Nephron progenitor cell (in vitro differentiated cells): ENCODE measurements at regions not wholly inside any gene's neighbourhood (a gene's known extent, or its start where the extent isn't known, plus 50 kb on each side); places are given as distances from the start of the nearest gene placed in this dataset.

Experiments
- DNase-seq: peaks from one replicate; pipeline ENCODE4 v3.0.0; 2021
- H3K27ac Mint-ChIP-seq: 2 replicates; pipeline ENCODE4 v1.8.0; 2021; ENCODE audit warnings: mild to moderate bottlenecking, moderate library complexity, mixed read lengths
- H3K27me3 Mint-ChIP-seq: 2 replicates; pipeline ENCODE4 v1.8.0; 2021; ENCODE audit warnings: mild to moderate bottlenecking, low read depth, mixed read lengths; ENCODE audit not compliant: poor library complexity
- H3K36me3 Mint-ChIP-seq: 2 replicates; pipeline ENCODE4 v1.8.0; 2021; ENCODE audit warnings: low read depth, mixed read lengths
- H3K4me1 Mint-ChIP-seq: 2 replicates; pipeline ENCODE4 v1.8.0; 2021; ENCODE audit warnings: mixed read lengths
- H3K4me3 Mint-ChIP-seq: 2 replicates; pipeline ENCODE4 v1.8.0; 2021; ENCODE audit warnings: mild to moderate bottlenecking, moderate library complexity, mixed read lengths
- H3K9me3 Mint-ChIP-seq: 2 replicates; pipeline ENCODE4 v1.8.0; 2021; ENCODE audit warnings: mild to moderate bottlenecking, moderate library complexity, mixed read lengths
- TF ChIP-seq, protein P1 (sequence below): fragments of 200-600 bp; sonication (generic); IDR thresholded peaks from 2 replicates; pipeline ENCODE4 v1.5.0; 2021; ENCODE audit warnings: antibody characterized with exemption

DNA sequence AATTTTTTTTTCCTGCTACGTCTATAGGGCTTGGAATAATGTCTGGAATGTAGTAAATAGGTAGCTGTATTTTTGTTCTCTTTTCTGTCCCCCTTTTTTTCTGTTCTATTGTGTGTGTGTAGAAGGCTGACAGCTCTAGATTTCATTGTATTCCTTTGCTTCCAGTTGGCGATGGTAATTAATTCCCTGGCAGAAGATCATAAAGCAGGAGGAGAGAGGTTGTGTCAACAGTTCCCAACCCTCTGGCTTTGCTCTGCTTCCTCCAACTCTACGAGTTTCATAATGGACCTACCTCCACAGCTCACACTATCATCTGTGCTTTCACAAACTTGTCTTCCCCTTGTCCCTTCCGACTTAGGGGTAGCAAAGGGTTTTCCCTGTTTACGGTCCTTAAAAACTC lies 117.9 kb upstream of the CDH18 start:
- no peak for DNase-seq
- no peak overlapping the region for H3K4me3 Mint-ChIP-seq
- peaks cover 35% of the 10 kb centered on the region for H3K4me1 Mint-ChIP-seq
- TF ChIP-seq, protein P1, sequence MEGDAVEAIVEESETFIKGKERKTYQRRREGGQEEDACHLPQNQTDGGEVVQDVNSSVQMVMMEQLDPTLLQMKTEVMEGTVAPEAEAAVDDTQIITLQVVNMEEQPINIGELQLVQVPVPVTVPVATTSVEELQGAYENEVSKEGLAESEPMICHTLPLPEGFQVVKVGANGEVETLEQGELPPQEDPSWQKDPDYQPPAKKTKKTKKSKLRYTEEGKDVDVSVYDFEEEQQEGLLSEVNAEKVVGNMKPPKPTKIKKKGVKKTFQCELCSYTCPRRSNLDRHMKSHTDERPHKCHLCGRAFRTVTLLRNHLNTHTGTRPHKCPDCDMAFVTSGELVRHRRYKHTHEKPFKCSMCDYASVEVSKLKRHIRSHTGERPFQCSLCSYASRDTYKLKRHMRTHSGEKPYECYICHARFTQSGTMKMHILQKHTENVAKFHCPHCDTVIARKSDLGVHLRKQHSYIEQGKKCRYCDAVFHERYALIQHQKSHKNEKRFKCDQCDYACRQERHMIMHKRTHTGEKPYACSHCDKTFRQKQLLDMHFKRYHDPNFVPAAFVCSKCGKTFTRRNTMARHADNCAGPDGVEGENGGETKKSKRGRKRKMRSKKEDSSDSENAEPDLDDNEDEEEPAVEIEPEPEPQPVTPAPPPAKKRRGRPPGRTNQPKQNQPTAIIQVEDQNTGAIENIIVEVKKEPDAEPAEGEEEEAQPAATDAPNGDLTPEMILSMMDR: no peak
- no peaks in the 10 kb centered on the region for H3K9me3 Mint-ChIP-seq
- H3K27me3 Mint-ChIP-seq: no peaks in the 10 kb centered on the region
- H3K27ac Mint-ChIP-seq: peak overlapping the region; percentile 6
- no peaks in the 10 kb centered on the region for H3K36me3 Mint-ChIP-seq

DNA sequence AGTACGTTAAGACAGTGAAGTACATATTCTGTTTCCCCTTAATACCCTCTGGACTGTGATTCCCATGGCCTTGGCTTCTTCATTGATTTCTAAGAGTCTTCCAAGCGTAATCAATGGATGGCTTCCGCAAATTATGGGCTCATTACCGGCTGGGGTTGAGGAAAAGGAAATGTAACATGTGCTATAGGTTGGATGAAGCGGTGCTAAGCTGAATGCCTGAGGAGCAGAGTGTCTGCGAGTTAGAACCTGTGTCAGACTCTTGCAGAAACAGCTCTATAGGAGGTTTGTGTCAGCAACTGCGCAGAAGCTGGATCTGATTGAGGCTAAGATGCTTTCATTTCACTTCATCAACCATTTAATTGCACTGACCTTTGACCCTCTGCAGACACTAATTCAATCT lies 114.3 kb upstream of the CDH18 start:
- no peaks in the 10 kb centered on the region for H3K9me3 Mint-ChIP-seq
- H3K36me3 Mint-ChIP-seq: no peaks in the 10 kb centered on the region

DNA sequence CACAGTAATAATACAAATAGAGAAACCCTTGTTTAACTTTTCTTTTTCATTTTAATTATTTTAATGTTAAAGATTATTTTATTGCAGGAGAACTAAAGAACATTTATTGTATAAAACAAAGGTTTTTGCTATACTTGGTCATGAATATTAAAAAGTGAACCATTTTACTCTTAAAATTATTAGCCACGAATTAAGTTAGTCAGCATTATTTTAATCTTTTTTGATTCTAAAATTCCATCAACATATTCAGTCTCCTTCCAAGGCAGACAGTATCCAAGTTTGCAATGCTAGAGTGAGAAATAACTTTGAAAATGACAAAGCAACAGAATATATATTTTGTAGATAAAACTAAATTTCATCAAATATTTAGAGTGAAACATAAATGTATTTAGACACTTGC lies 110.7 kb upstream of the CDH18 start:
- H3K27me3 Mint-ChIP-seq: no peaks in the 10 kb centered on the region
- no peaks in the 10 kb centered on the region for H3K36me3 Mint-ChIP-seq
- peaks cover 8% of the 10 kb centered on the region for H3K4me1 Mint-ChIP-seq
- TF ChIP-seq, protein P1: no peak
- peaks cover 4% of the 10 kb centered on the region for H3K9me3 Mint-ChIP-seq
- no peak overlapping the region for H3K4me3 Mint-ChIP-seq
- H3K27ac Mint-ChIP-seq: no peak overlapping the region
- DNase-seq: no peak

More for the DNA sequence above, 114.3 kb upstream of the CDH18 start:
- DNase-seq: no peak
- peaks cover 17% of the 10 kb centered on the region for H3K4me1 Mint-ChIP-seq
- TF ChIP-seq, protein P1: no peak
- H3K27ac Mint-ChIP-seq: no peak overlapping the region
- no peaks in the 10 kb centered on the region for H3K27me3 Mint-ChIP-seq
- no peak overlapping the region for H3K4me3 Mint-ChIP-seq

DNA sequence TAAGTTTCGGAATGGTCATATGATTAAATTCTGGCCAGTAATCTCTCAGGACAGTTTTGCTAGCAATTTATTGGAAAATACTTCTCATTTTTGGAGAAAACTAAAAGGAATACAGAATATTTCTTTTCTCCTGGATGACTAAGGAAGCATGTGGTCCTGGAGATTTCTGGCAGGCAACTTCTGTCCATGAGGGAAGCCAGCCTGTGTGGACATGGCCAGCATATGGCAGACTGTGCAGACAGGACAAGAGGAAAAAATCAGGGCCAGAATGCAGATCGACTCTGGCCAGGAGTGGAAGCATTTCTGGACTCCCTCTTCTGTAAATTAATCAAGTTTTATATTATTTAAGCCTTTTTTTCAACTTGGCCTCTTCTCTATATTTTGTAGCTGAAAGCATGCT lies 100.4 kb upstream of the CDH18 start:
- H3K27me3 Mint-ChIP-seq: no peaks in the 10 kb centered on the region
- no peak overlapping the region for H3K27ac Mint-ChIP-seq
- no peak for DNase-seq
- no peaks in the 10 kb centered on the region for H3K4me1 Mint-ChIP-seq
- no peak overlapping the region for H3K4me3 Mint-ChIP-seq
- H3K36me3 Mint-ChIP-seq: no peaks in the 10 kb centered on the region
- peaks cover 12% of the 10 kb centered on the region for H3K9me3 Mint-ChIP-seq
- TF ChIP-seq, protein P1: no peak

DNA sequence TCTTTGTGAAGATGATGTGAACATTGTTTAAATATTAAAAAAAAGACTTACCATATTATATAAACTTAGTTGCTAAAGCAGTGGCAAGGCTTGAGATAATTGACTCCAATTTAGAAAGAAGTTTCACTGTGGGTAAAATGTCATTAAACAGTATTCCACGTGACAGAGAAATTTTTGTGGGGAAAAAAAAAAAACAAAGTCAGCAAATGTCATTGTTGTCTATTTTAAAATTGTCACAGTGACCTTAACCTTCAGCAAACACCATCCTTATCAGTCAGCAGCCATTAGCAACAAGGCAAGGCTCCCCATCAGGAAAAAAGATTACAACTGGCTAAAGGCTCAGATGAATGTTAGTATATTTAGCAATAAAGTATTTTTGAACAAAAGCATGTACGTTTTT lies 99.3 kb upstream of the CDH18 start:
- Mint-ChIP-seq H3K27me3 (no peaks in the 10 kb centered on the region), H3K4me1 (no peaks in the 10 kb centered on the region), H3K36me3 (no peaks in the 10 kb centered on the region), H3K27ac (no peak overlapping the region), H3K9me3 (peaks cover 12% of the 10 kb centered on the region), H3K4me3 (no peak overlapping the region)
- no peak for DNase-seq
- TF ChIP-seq, protein P1: no peak

DNA sequence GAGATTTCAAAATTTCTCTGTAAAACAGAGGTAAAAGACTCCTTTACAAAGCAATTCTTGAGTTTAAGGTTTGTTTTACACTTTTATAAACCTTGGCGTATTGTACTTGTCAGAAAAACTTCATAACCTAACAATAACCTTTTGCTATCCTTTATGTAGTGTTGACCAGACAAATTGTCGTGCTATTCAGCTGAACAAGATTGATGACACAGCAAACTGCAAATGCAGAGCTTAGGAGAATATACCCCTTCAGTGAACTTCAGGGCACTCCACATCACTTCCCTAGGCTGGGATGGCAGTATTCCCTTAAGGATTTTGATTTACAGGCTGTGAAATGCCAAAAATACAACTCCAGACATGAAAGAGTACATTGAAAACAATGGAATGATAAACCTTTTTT lies 89.2 kb upstream of the CDH18 start:
- Mint-ChIP-seq H3K27me3 (no peaks in the 10 kb centered on the region), H3K4me3 (no peak overlapping the region), H3K9me3 (no peaks in the 10 kb centered on the region), H3K27ac (peak overlapping the region; percentile 29), H3K36me3 (no peaks in the 10 kb centered on the region), H3K4me1 (no peaks in the 10 kb centered on the region)
- TF ChIP-seq, protein P1: no peak
- DNase-seq: no peak
